ENCODE measurements at regions not wholly inside any gene's neighbourhood (a gene's known extent, or its start where the extent isn't known, plus 50 kb on each side); places are given as distances from the start of the nearest gene placed in this dataset.

DNA sequence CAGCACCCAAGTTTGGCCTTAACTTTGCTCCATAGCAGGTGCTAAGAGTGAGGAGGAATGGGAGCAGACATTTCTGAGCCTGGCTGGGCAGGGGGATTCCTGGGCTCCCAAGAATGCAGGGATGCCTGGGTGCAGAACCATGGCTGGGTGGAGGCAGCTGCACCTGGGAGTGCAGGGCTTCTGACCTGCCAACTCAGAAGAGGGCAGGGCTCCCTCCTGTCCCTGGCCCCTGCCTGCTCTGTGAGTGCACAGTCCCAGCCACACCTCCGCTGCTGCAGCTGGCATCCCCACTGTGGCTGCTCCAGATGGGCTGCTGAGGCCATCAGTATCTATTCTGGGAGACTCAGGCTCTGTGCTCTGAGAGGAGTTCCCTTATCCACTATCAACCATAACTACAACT is 747.4 kb upstream of the VSTM2A start:
- Histone ChIP-seq H3K4me3 (ENCODE audit: low read length) (no peak overlapping the region), H3K9me3 (replicated peaks; ENCODE audit: insufficient read depth, low read length) (no peaks in the 10 kb centered on the region)
- DNase-seq: peak; percentile 40

GRCh38 chr7:53800746-53801145 is 741.4 kb upstream of the VSTM2A start:
- H3K9me2 ChIP-seq (replicated peaks; ENCODE audit: insufficient read depth, low read length): no peaks in the 10 kb centered on the region
- H3K4me3 ChIP-seq (ENCODE audit: low read length): no peak overlapping the region
- no peaks in the 10 kb centered on the region for H4K20me1 ChIP-seq (ENCODE audit: insufficient read depth, low read length)
- H3F3A ChIP-seq (ENCODE audit: insufficient read depth, low read length): no peaks in the 10 kb centered on the region
- H3K4me1 ChIP-seq (ENCODE audit: low read length): no peaks in the 10 kb centered on the region
- H3K36me3 ChIP-seq (replicated peaks; ENCODE audit: insufficient read depth, low read length): no peaks in the 10 kb centered on the region
- H2AFZ ChIP-seq (ENCODE audit: low read length): no peak overlapping the region
- no peaks in the 10 kb centered on the region for H3K9me3 ChIP-seq (replicated peaks; ENCODE audit: insufficient read depth, low read length)
- no peak for DNase-seq
- no peaks in the 10 kb centered on the region for H3K27me3 ChIP-seq (replicated peaks; ENCODE audit: insufficient read depth, low read length)
- H3K79me2 ChIP-seq (ENCODE audit: low read length): no peaks in the 10 kb centered on the region
- no peak overlapping the region for H3K9ac ChIP-seq (ENCODE audit: low read length)
- no peak overlapping the region for H3K4me2 ChIP-seq (ENCODE audit: low read depth, low read length)
- TF ChIP-seq EZH2phosphoT487 (IDR thresholded peaks at IDR 0.05; ENCODE audit: low read length) (no peak), EZH2 (optimal IDR thresholded peaks at IDR 0.05; ENCODE audit: low read depth, low read length) (no peak), CTCF (IDR thresholded peaks at IDR 0.05; ENCODE audit: low read length) (no peak)
- H3K27ac ChIP-seq (ENCODE audit: low read length): no peak overlapping the region

More for the DNA sequence above, 747.4 kb upstream of the VSTM2A start:
- no peaks in the 10 kb centered on the region for H3F3A ChIP-seq (ENCODE audit: insufficient read depth, low read length)
- TF ChIP-seq EZH2phosphoT487 (IDR thresholded peaks at IDR 0.05; ENCODE audit: low read length) (no peak), EZH2 (optimal IDR thresholded peaks at IDR 0.05; ENCODE audit: low read depth, low read length) (no peak), CTCF (IDR thresholded peaks at IDR 0.05; ENCODE audit: low read length) (no peak)
- no peak overlapping the region for H3K4me2 ChIP-seq (ENCODE audit: low read depth, low read length)
- no peaks in the 10 kb centered on the region for H4K20me1 ChIP-seq (ENCODE audit: insufficient read depth, low read length)
- no peaks in the 10 kb centered on the region for H3K36me3 ChIP-seq (replicated peaks; ENCODE audit: insufficient read depth, low read length)
- H3K27me3 ChIP-seq (replicated peaks; ENCODE audit: insufficient read depth, low read length): no peaks in the 10 kb centered on the region
- no peak overlapping the region for H2AFZ ChIP-seq (ENCODE audit: low read length)
- H3K27ac ChIP-seq (ENCODE audit: low read length): no peak overlapping the region
- H3K4me1 ChIP-seq (ENCODE audit: low read length): no peaks in the 10 kb centered on the region
- H3K79me2 ChIP-seq (ENCODE audit: low read length): no peaks in the 10 kb centered on the region
- no peaks in the 10 kb centered on the region for H3K9me2 ChIP-seq (replicated peaks; ENCODE audit: insufficient read depth, low read length)
- no peak overlapping the region for H3K9ac ChIP-seq (ENCODE audit: low read length)

DNA sequence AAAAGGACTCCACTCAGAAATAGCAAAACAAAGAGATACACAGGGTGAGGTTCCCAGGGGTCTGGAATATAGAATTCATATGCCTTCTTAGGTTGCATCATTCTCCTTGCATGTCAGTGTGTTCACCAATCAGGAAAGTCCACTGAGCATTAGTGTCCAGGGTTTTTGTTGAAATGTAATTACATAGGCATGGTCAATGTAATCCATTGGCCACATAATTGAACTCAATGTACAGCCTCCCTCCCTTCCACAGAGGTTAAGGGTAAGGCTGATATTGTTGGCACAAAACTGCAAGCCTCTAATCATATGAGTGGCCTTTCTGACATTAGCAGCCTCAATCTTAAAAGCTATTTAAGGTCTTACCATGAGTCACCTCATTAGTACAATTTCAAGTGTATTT is 736.1 kb upstream of the VSTM2A start:
- Histone ChIP-seq H3K27me3 (replicated peaks; ENCODE audit: insufficient read depth, low read length) (no peaks in the 10 kb centered on the region), H4K20me1 (ENCODE audit: insufficient read depth, low read length) (no peaks in the 10 kb centered on the region), H3K4me3 (ENCODE audit: low read length) (no peak overlapping the region), H3K27ac (ENCODE audit: low read length) (no peak overlapping the region), H3K9ac (ENCODE audit: low read length) (no peak overlapping the region), H2AFZ (ENCODE audit: low read length) (no peak overlapping the region), H3K9me2 (replicated peaks; ENCODE audit: insufficient read depth, low read length) (no peaks in the 10 kb centered on the region), H3K9me3 (replicated peaks; ENCODE audit: insufficient read depth, low read length) (no peaks in the 10 kb centered on the region), H3K79me2 (ENCODE audit: low read length) (no peaks in the 10 kb centered on the region), H3K4me1 (ENCODE audit: low read length) (no peaks in the 10 kb centered on the region), H3F3A (ENCODE audit: insufficient read depth, low read length) (no peaks in the 10 kb centered on the region), H3K4me2 (ENCODE audit: low read depth, low read length) (no peak overlapping the region), H3K36me3 (replicated peaks; ENCODE audit: insufficient read depth, low read length) (no peaks in the 10 kb centered on the region)
- no peak for TF ChIP-seq EZH2phosphoT487 (IDR thresholded peaks at IDR 0.05; ENCODE audit: low read length)
- TF ChIP-seq CTCF (IDR thresholded peaks at IDR 0.05; ENCODE audit: low read length): no peak
- no peak for TF ChIP-seq EZH2 (optimal IDR thresholded peaks at IDR 0.05; ENCODE audit: low read depth, low read length)
- no peak for DNase-seq

Measured in MM.1S (cell line).